ELF-1 (cell line): ENCODE measurements at regions not wholly inside any gene's neighbourhood (a gene's known extent, or its start where the extent isn't known, plus 50 kb on each side); places are given as distances from the start of the nearest gene placed in this dataset.

Source experiments
- DNase-seq: peaks from one replicate; pipeline ENCODE4 v3.0.0-alpha.2; 2016; ENCODE audit warnings: low read depth, low spot score

GRCh38 chr2:44825702-44826101, 115.8 kb upstream of the SIX3 start:
- peak; percentile 17 for DNase-seq

GRCh38 chr2:44826601-44827000, 114.9 kb upstream of the SIX3 start:
- no peak for DNase-seq

GRCh38 chr2:44829771-44830170, 111.7 kb upstream of the SIX3 start:
- no peak for DNase-seq

- no peak for DNase-seq
Measured at GRCh38 chr2:44833171-44834069, 108.1 kb upstream of the SIX3 start.

- no peak for DNase-seq
Measured at GRCh38 chr2:44834656-44835055, 106.8 kb upstream of the SIX3 start.

GRCh38 chr2:44836174-44836573, 105.3 kb upstream of the SIX3 start:
- no peak for DNase-seq

GRCh38 chr2:44836916-44837315, 104.6 kb upstream of the SIX3 start:
- DNase-seq = no peak

- DNase-seq = no peak
Measured at GRCh38 chr2:44838116-44838790, 103.2 kb upstream of the SIX3 start.

GRCh38 chr2:44839370-44839769, 102.1 kb upstream of the SIX3 start:
- no peak for DNase-seq

GRCh38 chr2:44839771-44840502, 101.6 kb upstream of the SIX3 start:
- no peak for DNase-seq

GRCh38 chr2:44840503-44840850, 101.0 kb upstream of the SIX3 start:
- no peak for DNase-seq

- DNase-seq = no peak
Measured at GRCh38 chr2:44843086-44843485, 98.4 kb upstream of the SIX3 start.

GRCh38 chr2:44843641-44844310, 97.7 kb upstream of the SIX3 start:
- DNase-seq = no peak

GRCh38 chr2:44844651-44845270, 96.7 kb upstream of the SIX3 start:
- DNase-seq = no peak

- DNase-seq = no peak
Measured at GRCh38 chr2:44848026-44848425, 93.5 kb upstream of the SIX3 start.

- DNase-seq = no peak
Measured at GRCh38 chr2:44850016-44850415, 91.5 kb upstream of the SIX3 start.

GRCh38 chr2:44851518-44851917, 90.0 kb upstream of the SIX3 start:
- no peak for DNase-seq

- DNase-seq = no peak
Measured at GRCh38 chr2:44852594-44852993, 88.9 kb upstream of the SIX3 start.

GRCh38 chr2:44859337-44859736, 82.2 kb upstream of the SIX3 start:
- DNase-seq = no peak

- no peak for DNase-seq
Measured at GRCh38 chr2:44866152-44866551, 75.3 kb upstream of the SIX3 start.

GRCh38 chr2:44869761-44870160, 71.7 kb upstream of the SIX3 start:
- DNase-seq = no peak
